Stomach smooth muscle (tissue), 2 donors: ENCODE measurements at regions not wholly inside any gene's neighbourhood (a gene's known extent, or its start where the extent isn't known, plus 50 kb on each side); places are given as distances from the start of the nearest gene placed in this dataset.
"Not testable (repeated sequence)": the region's sequence is repeated elsewhere in the genome, so short reads cannot be mapped to it uniquely, and the experiment has no call there.

ENCODE experiments used
- H3K27ac ChIP-seq: one replicate; pipeline ENCODE4 v1.7.0; 2013; ENCODE audit warnings: mild to moderate bottlenecking, low read length, inconsistent platforms
- H3K27me3 ChIP-seq, 2 donors: one replicate each; pipeline ENCODE4 v1.7.0; 2013; ENCODE audit warnings: low read length in 2 of 2; ENCODE audit not compliant: insufficient read depth in 2 of 2, control insufficient read depth in 1 of 2
- H3K36me3 ChIP-seq, 2 donors: one replicate each; pipeline ENCODE4 v1.7.0; 2013; ENCODE audit warnings: low read length in 2 of 2; ENCODE audit not compliant: control insufficient read depth in 2 of 2, insufficient read depth in 2 of 2
- H3K4me1 ChIP-seq: one replicate; pipeline ENCODE4 v1.7.0; 2013; ENCODE audit warnings: low read length; ENCODE audit not compliant: control insufficient read depth, insufficient read depth
- H3K4me3 ChIP-seq, 2 donors: one replicate each; pipeline ENCODE4 v1.7.0; 2013; ENCODE audit warnings: low read length in 2 of 2
- H3K9ac ChIP-seq, 2 donors: one replicate each; pipeline ENCODE4 v1.7.0; 2013; ENCODE audit warnings: low read length in 2 of 2, mild to moderate bottlenecking in 1 of 2
- H3K9me3 ChIP-seq, 2 donors: one replicate each; pipeline ENCODE4 v1.7.0; 2013; ENCODE audit warnings: low read length in 2 of 2; ENCODE audit not compliant: control insufficient read depth in 2 of 2
- donor health status: healthy.
- donor health status: Pancreatic carcinoma.

- no peak overlapping the region for H3K9ac ChIP-seq
- H3K27ac ChIP-seq = no peak overlapping the region
- peaks cover 7% of the 10 kb centered on the region for H3K4me1 ChIP-seq
- H3K9me3 ChIP-seq = no peaks in the 10 kb centered on the region
- no peaks in the 10 kb centered on the region for H3K27me3 ChIP-seq
- H3K36me3 ChIP-seq = no peaks in the 10 kb centered on the region
- H3K4me3 ChIP-seq = no peak overlapping the region
These were observed 172.6 kb upstream of the ACTBL2 start for GRCh38 chr5:57655228-57655627.

- peaks cover 7% of the 10 kb centered on the region for H3K4me1 ChIP-seq
- no peaks in the 10 kb centered on the region for H3K36me3 ChIP-seq
- no peak overlapping the region for H3K27ac ChIP-seq
- no peaks in the 10 kb centered on the region for H3K9me3 ChIP-seq
- no peak overlapping the region for H3K4me3 ChIP-seq
- no peak overlapping the region for H3K9ac ChIP-seq
- H3K27me3 ChIP-seq = no peaks in the 10 kb centered on the region
These were observed 171.2 kb upstream of the ACTBL2 start for GRCh38 chr5:57653636-57654290.

DNA sequence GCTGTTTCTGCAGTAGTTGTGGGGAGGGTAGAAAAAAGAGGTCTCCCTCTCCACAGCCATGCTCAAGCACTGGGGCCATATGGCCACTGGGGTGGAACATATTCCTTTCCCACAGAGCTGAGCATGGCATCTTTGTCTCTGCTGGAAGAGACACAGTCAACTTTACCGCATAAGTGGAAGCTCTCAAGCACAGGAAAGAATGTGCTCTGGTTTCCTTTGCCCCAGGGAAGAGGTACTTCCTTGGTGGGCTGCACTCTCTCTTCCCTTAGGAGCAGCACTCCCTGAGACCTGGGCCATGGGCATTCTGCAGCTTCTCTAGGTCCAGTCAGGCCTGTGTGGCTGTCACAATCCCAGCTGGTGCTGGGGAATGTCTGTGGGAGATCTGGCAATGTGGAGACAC, 168.5 kb upstream of the ACTBL2 start:
- no peaks in the 10 kb centered on the region for H3K36me3 ChIP-seq
- no peak overlapping the region for H3K4me3 ChIP-seq
- no peak overlapping the region for H3K9ac ChIP-seq
- H3K27ac ChIP-seq = no peak overlapping the region
- peaks cover 7% of the 10 kb centered on the region for H3K4me1 ChIP-seq
- H3K27me3 ChIP-seq = no peaks in the 10 kb centered on the region
- H3K9me3 ChIP-seq = peaks cover 0 to 3% of the 10 kb centered on the region in 2 donors

GRCh38 chr5:57650360-57651069, 167.9 kb upstream of the ACTBL2 start:
- H3K9me3 ChIP-seq = peaks cover 0 to 3% of the 10 kb centered on the region in 2 donors
- H3K9ac ChIP-seq = no peak overlapping the region
- no peak overlapping the region for H3K4me3 ChIP-seq
- no peak overlapping the region for H3K27ac ChIP-seq
- H3K27me3 ChIP-seq = no peaks in the 10 kb centered on the region
- peaks cover 7% of the 10 kb centered on the region for H3K4me1 ChIP-seq
- H3K36me3 ChIP-seq = no peaks in the 10 kb centered on the region

DNA sequence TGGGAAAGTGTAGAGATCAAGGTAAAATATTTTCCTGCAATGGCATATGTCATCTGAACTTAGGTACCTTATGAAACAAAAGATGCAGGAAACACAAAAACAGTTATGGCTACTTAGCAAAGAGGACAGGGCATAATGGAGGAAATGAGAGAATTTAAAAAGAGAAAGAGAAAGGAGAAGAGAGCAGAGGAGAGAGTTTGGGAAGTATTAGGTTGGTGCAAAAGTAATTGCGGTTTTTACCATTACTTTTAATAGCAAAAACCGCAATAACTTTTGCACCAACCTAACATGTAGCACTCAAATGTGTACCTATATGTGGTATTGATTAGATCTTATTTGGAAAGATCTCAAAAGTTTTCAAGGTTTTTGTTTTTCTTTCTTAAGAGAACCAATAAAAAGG, 160.1 kb upstream of the ACTBL2 start:
- Histone ChIP-seq H3K27me3 (no peaks in the 10 kb centered on the region), H3K4me3 (no peak overlapping the region), H3K27ac (no peak overlapping the region), H3K4me1 (no peaks in the 10 kb centered on the region), H3K9me3 (peaks cover 0 to 2% of the 10 kb centered on the region in 2 donors), H3K36me3 (no peaks in the 10 kb centered on the region), H3K9ac (no peak overlapping the region)

DNA sequence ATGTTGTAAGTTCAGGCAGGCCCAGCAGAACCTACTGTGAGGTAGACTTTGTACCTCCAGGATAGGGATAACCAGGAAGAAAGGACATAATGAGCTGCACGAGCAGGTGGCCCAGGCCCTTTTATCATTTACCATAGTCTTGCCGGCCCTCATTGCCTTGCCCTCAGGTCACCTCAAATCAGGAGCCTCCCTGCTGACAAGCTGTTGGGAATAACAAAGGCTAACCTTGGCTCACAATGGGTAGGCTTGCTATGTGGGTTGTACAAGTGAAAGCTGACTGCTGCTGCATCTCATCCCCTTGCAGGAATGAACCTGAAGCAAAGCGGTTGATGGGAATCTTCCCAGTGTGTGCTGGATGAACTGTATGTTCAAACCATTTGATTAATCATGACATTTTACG, 159.5 kb upstream of the ACTBL2 start:
- Histone ChIP-seq H3K27ac (no peak overlapping the region), H3K9me3 (no peaks in the 10 kb centered on the region), H3K36me3 (no peaks in the 10 kb centered on the region), H3K4me3 (no peak overlapping the region), H3K27me3 (no peaks in the 10 kb centered on the region), H3K4me1 (no peaks in the 10 kb centered on the region), H3K9ac (no peak overlapping the region)

DNA sequence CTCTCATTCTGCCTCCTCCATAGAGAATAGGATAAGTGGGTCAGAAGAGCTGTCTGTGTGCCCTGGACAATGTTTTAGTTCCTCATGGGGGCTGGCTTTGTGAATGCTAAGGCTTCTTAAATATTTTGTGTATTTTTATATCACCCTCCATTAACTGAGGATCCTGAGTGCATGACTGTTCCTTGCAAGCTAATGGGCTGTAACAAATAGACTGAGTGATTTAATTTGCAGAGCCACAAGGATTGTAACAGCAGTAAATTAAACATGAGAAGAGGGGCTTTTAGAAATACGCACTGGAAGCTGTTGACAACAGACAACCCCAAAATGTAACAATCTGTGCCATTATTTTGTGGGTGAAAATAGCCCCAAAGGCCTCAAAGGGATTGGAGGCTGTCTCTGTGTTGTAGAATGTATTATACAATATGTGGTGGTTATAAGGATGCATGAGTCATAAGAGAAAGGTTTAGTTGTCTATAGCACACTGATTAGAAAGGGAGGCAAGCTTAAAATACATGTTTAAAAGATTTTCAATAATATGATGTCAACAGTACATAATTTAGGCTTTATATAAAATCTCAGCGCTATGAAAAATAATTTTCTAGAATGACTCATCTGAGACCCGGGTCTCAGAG, 152.7 kb upstream of the ACTBL2 start:
- Histone ChIP-seq H3K27ac (no peak overlapping the region), H3K9me3 (no peaks in the 10 kb centered on the region), H3K36me3 (no peaks in the 10 kb centered on the region), H3K4me3 (no peak overlapping the region), H3K4me1 (no peaks in the 10 kb centered on the region), H3K9ac (no peak overlapping the region), H3K27me3 (no peaks in the 10 kb centered on the region)

DNA sequence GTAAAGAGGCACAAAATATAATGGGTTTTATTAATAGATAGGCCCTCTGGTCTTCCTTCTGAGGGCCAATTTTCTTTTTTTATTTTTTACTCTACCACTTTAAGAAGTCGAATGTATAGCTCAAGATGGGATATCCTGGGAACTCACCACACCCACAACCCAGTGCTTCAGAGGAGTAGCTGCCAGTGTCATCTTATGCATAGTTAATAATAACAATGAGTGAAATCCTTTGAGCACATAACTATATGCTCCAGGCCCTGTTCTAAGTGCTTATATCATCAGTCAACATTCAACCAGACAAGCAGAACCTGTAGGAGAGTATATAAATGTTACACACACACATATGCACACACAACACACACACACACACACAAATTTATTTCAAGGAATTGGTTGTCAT, 150.3 kb upstream of the ACTBL2 start:
- Histone ChIP-seq H3K4me1 (no peaks in the 10 kb centered on the region), H3K27ac (no peak overlapping the region), H3K36me3 (no peaks in the 10 kb centered on the region), H3K9me3 (no peaks in the 10 kb centered on the region), H3K4me3 (no peak overlapping the region), H3K27me3 (no peaks in the 10 kb centered on the region), H3K9ac (no peak overlapping the region)

GRCh38 chr5:57631139-57631538, 148.5 kb upstream of the ACTBL2 start:
- not testable (repeated sequence) for H3K36me3 ChIP-seq, H3K9me3 ChIP-seq, H3K4me1 ChIP-seq, H3K27me3 ChIP-seq, H3K9ac ChIP-seq, H3K27ac ChIP-seq, H3K4me3 ChIP-seq

DNA sequence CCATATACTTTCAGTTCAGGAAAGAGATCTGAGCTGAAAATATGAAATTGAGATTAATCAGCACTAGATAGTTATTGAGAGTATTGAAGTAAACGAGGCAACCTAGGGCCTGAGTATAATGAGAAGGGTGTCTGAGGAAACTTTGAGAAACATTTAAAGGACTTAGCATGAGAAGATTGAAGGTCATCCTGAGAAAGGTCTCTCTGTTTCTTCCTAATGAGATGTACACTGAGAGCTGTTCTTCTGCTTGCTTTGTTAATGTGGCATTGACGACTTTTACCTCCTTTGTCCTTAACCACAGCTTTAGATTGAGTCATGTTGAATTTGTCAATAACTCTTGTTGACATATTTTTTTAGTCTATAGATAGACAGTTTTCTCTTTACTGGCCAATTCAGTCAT, 145.1 kb upstream of the ACTBL2 start:
- H3K9ac ChIP-seq = no peak overlapping the region
- no peak overlapping the region for H3K27ac ChIP-seq
- no peaks in the 10 kb centered on the region for H3K9me3 ChIP-seq
- H3K36me3 ChIP-seq = no peaks in the 10 kb centered on the region
- no peaks in the 10 kb centered on the region for H3K4me1 ChIP-seq
- no peak overlapping the region for H3K4me3 ChIP-seq
- no peaks in the 10 kb centered on the region for H3K27me3 ChIP-seq

DNA sequence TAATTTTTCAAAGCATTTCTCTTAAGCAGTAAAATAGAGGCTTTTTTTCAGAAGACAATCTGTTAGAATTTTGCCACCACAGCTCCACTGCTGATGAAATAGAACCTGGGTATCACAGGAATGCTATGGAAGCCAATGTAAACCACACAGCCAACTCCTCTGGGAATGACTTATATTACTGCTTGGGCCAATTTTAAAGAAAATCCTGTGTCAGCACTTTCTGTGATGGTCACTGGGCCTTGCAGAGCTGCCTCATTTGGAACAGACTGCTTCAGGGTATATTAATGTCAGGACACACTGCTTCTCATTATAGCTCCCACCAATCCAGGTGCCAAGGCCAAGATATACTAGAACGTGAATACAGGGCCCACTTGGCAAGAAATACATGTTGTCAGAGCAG, 144.1 kb upstream of the ACTBL2 start:
- Histone ChIP-seq H3K27me3 (no peaks in the 10 kb centered on the region), H3K4me1 (no peaks in the 10 kb centered on the region), H3K36me3 (no peaks in the 10 kb centered on the region), H3K4me3 (no peak overlapping the region), H3K9ac (no peak overlapping the region), H3K27ac (no peak overlapping the region), H3K9me3 (no peaks in the 10 kb centered on the region)
